IMR-90 (cell line): ENCODE measurements at regions not wholly inside any gene's neighbourhood (a gene's known extent, or its start where the extent isn't known, plus 50 kb on each side); places are given as distances from the start of the nearest gene placed in this dataset.

Experiments used
- ATAC-seq: fragments of 200-7000 bp; cut with Tn5 transposase; 2 replicates; pipeline ENCODE4 v1.9.1; 2020; ENCODE audit warnings: low read depth, mild to moderate bottlenecking, moderate library complexity
- BruUV-seq: library from RNA; stranded (reverse); fragments of 400-500 nt; replicated peaks from 2 replicates; lab custom pipeline; 2021; lab: Mats Ljungman, UMichigan
- CTCF ChIA-PET: fragments of 300-600 bp; formaldehyde crosslinking; extraction: SDS; loops from one replicate; lab custom pipeline; 2021; ENCODE audit warnings: antibody characterized with exemption; lab: Yijun Ruan, JAX
- POLR2A ChIA-PET: fragments of 300-600 bp; sonication (Branson Sonifier 250); formaldehyde crosslinking; loops from one replicate; lab custom pipeline; 2022; ENCODE audit warnings: antibody characterized with exemption; ENCODE audit not compliant: unreplicated experiment; lab: Charles Lee
- DNase-seq: peaks from one replicate; pipeline ENCODE4 v3.0.0; 2013
- H2AFZ ChIP-seq: replicated peaks from 2 replicates; pipeline ENCODE3; 2013; ENCODE audit warnings: low read length, mild to moderate bottlenecking; ENCODE audit not compliant: poor library complexity
- H2AK5ac ChIP-seq: 2 replicates; pipeline ENCODE4 v1.6.1; 2013; ENCODE audit warnings: low read depth, low read length, inconsistent platforms
- H2AK9ac ChIP-seq: replicated peaks from 2 replicates; pipeline ENCODE3; 2013; ENCODE audit warnings: mild to moderate bottlenecking, low read depth, low read length, moderate library complexity; ENCODE audit not compliant: poor library complexity
- H2BK120ac ChIP-seq: 2 replicates; pipeline ENCODE4 v1.6.1; 2013; ENCODE audit warnings: low read depth, low read length, inconsistent platforms
- H2BK15ac ChIP-seq: 3 replicates; pipeline ENCODE4 v1.6.1; 2013; ENCODE audit warnings: low read depth, low read length, inconsistent platforms
- H2BK20ac ChIP-seq: 2 replicates; pipeline ENCODE4 v1.6.1; 2013; ENCODE audit warnings: low read depth, mild to moderate bottlenecking, inconsistent platforms, low read length, moderate library complexity
- H2BK5ac ChIP-seq: 2 replicates; pipeline ENCODE4 v1.6.1; 2013; ENCODE audit warnings: mild to moderate bottlenecking, low read depth, low read length, inconsistent platforms; ENCODE audit not compliant: poor library complexity, severe bottlenecking
- H3K14ac ChIP-seq: replicated peaks from 2 replicates; pipeline ENCODE4 v1.6.1; 2013; ENCODE audit warnings: low read depth, low read length, inconsistent platforms
- H3K18ac ChIP-seq: 2 replicates; pipeline ENCODE4 v1.6.1; 2013; ENCODE audit warnings: low read depth, low read length, control low read depth
- H3K23ac ChIP-seq: 2 replicates; pipeline ENCODE4 v1.6.1; 2013; ENCODE audit warnings: low read depth, low read length, inconsistent platforms
- H3K27ac ChIP-seq: 2 replicates; pipeline ENCODE4 v1.5.1; 2013; ENCODE audit warnings: mild to moderate bottlenecking, control low read depth, low read length; ENCODE audit not compliant: insufficient read depth
- H3K27me3 ChIP-seq: 2 replicates; pipeline ENCODE4 v1.6.1; 2013; ENCODE audit warnings: low read length; ENCODE audit not compliant: control insufficient read depth, insufficient read depth
- H3K36me3 ChIP-seq: 2 replicates; pipeline ENCODE4 v1.6.1; 2013; ENCODE audit warnings: low read length, mixed read lengths; ENCODE audit not compliant: control insufficient read depth, insufficient read depth
- H3K4ac ChIP-seq: 2 replicates; pipeline ENCODE4 v1.6.1; 2013; ENCODE audit warnings: low read depth, low read length, inconsistent platforms
- H3K4me1 ChIP-seq: 2 replicates; pipeline ENCODE4 v1.6.1; 2013; ENCODE audit warnings: low read length, mixed read lengths; ENCODE audit not compliant: control insufficient read depth, insufficient read depth
- H3K4me2 ChIP-seq: 2 replicates; pipeline ENCODE4 v1.6.1; 2013; ENCODE audit warnings: low read depth, mild to moderate bottlenecking, control low read depth, low read length, moderate library complexity
- H3K4me3 ChIP-seq: 2 replicates; pipeline ENCODE4 v1.5.1; 2013; ENCODE audit warnings: low read depth, mild to moderate bottlenecking, control low read depth, low read length, moderate library complexity; ENCODE audit not compliant: insufficient read depth
- H3K56ac ChIP-seq: 2 replicates; pipeline ENCODE4 v1.6.1; 2013; ENCODE audit warnings: low read length, inconsistent platforms; ENCODE audit not compliant: insufficient read depth; ENCODE audit errors: extremely low read depth
- H3K79me1 ChIP-seq, 2 experiments: 2 replicates each; pipeline ENCODE4 v1.6.1; 2013; ENCODE audit warnings: low read length in 2 of 2, inconsistent platforms in 1 of 2, low read depth in 1 of 2
- H3K9ac ChIP-seq: 2 replicates; pipeline ENCODE4 v1.6.1; 2013; ENCODE audit warnings: low read depth, low read length, control low read depth
- H3K9me1 ChIP-seq: 2 replicates; pipeline ENCODE4 v1.6.1; 2013; ENCODE audit warnings: low read length, inconsistent platforms; ENCODE audit not compliant: insufficient read depth
- H3K9me3 ChIP-seq: 2 replicates; pipeline ENCODE4 v1.6.1; 2013; ENCODE audit warnings: low read length; ENCODE audit not compliant: control insufficient read depth, insufficient read depth
- H4K20me1 ChIP-seq: 2 replicates; pipeline ENCODE4 v1.6.1; 2013; ENCODE audit warnings: low read length, inconsistent platforms; ENCODE audit not compliant: insufficient read depth
- H4K5ac ChIP-seq: 2 replicates; pipeline ENCODE4 v1.6.1; 2013; ENCODE audit warnings: mild to moderate bottlenecking, low read depth, low read length, control low read depth
- H4K8ac ChIP-seq, 2 experiments: 2 replicates each; pipeline ENCODE4 v1.6.1; 2013; ENCODE audit warnings: low read depth in 2 of 2, low read length in 2 of 2, control low read depth in 1 of 2, inconsistent platforms in 1 of 2
- H4K91ac ChIP-seq: 2 replicates; pipeline ENCODE4 v1.6.1; 2013; ENCODE audit warnings: low read depth, low read length, inconsistent platforms; ENCODE audit not compliant: insufficient read depth
- BHLHE40 ChIP-seq: fragments of 150-350 bp; IDR thresholded peaks from 2 replicates; pipeline ENCODE4 v1.6.1; 2016; ENCODE audit warnings: mild to moderate bottlenecking, low read depth, low read length
- CEBPB ChIP-seq: IDR thresholded peaks from 2 replicates; pipeline ENCODE4 v1.6.1; 2012; ENCODE audit warnings: low read depth, low read length, improper control_type of control experiment
- CHD1 ChIP-seq: IDR thresholded peaks from 2 replicates; pipeline ENCODE4 v1.6.1; 2012; ENCODE audit warnings: low read depth, low read length, improper control_type of control experiment
- CTCF ChIP-seq: conservative IDR thresholded peaks from 2 replicates; pipeline ENCODE4 v1.5.1; 2012; ENCODE audit warnings: mild to moderate bottlenecking, low read depth, low read length, improper control_type of control experiment
- ELK1 ChIP-seq: fragments of 150-350 bp; IDR thresholded peaks from 2 replicates; pipeline ENCODE4 v1.6.1; 2016; ENCODE audit warnings: low read depth, mild to moderate bottlenecking, low read length, moderate library complexity, borderline replicate concordance
- FOS ChIP-seq: fragments of 150-350 bp; IDR thresholded peaks from 2 replicates; pipeline ENCODE4 v1.6.1; 2016; ENCODE audit warnings: low read depth, low read length
- MAFK ChIP-seq: IDR thresholded peaks from 2 replicates; pipeline ENCODE4 v1.6.1; 2012; ENCODE audit warnings: low read depth, low read length, improper control_type of control experiment
- MAZ ChIP-seq: IDR thresholded peaks from 2 replicates; pipeline ENCODE4 v1.6.1; 2012; ENCODE audit warnings: low read depth, mild to moderate bottlenecking, low read length, improper control_type of control experiment, moderate library complexity, borderline replicate concordance
- MXI1 ChIP-seq: IDR thresholded peaks from 2 replicates; pipeline ENCODE4 v1.6.1; 2012; ENCODE audit warnings: low read depth, mild to moderate bottlenecking, low read length, moderate library complexity, borderline replicate concordance
- NFE2L2 ChIP-seq: fragments of 150-350 bp; IDR thresholded peaks from 2 replicates; pipeline ENCODE4 v1.6.1; 2016; ENCODE audit warnings: low read depth, mild to moderate bottlenecking, low read length
- POLR2A ChIP-seq: IDR thresholded peaks from 2 replicates; pipeline ENCODE4 v1.6.1; 2012; ENCODE audit warnings: mild to moderate bottlenecking, low read depth, low read length
- RAD21 ChIP-seq: IDR thresholded peaks from 2 replicates; pipeline ENCODE4 v1.6.1; 2012; ENCODE audit warnings: low read length, improper control_type of control experiment
- RCOR1 ChIP-seq: IDR thresholded peaks from 2 replicates; pipeline ENCODE4 v1.6.1; 2012; ENCODE audit warnings: mild to moderate bottlenecking, low read length, improper control_type of control experiment; ENCODE audit not compliant: insufficient replicate concordance
- RFX5 ChIP-seq: IDR thresholded peaks from 2 replicates; pipeline ENCODE4 v1.8.0; 2012; ENCODE audit warnings: low read depth, mild to moderate bottlenecking, low read length, moderate library complexity
- SMC3 ChIP-seq: fragments of 150-350 bp; IDR thresholded peaks from 2 replicates; pipeline ENCODE4 v1.6.1; 2016; ENCODE audit warnings: low read depth, mild to moderate bottlenecking, antibody characterized with exemption, low read length, moderate library complexity
- USF2 ChIP-seq: fragments of 150-350 bp; IDR thresholded peaks from 2 replicates; pipeline ENCODE4 v1.6.1; 2017; ENCODE audit warnings: mild to moderate bottlenecking, antibody characterized with exemption, low read length, low read depth
- WGBS, 2 experiments: methylation state at CpG; one replicate each; pipeline versions ENCODE4 v1.1.5 to v1.1.7; 2013; ENCODE audit warnings: missing lambda C conversion rate in 2 of 2; ENCODE audit not compliant: insufficient read length in 1 of 2; ENCODE audit errors: extremely low coverage in 2 of 2; 5-methylcytosine and 5-hydroxymethylcytosine counted together
- dilution Hi-C: fragments of 300-500 bp; cut with HindIII; formaldehyde crosslinking; loops from one replicate; pipeline ENCODE4 v1.14.3; 2018; ENCODE audit warnings: low sequenced_read_pairs; ENCODE audit not compliant: unreplicated experiment
- in situ Hi-C: fragments of 300-500 bp; cut with MboI; formaldehyde crosslinking; loops from 3 replicates; pipeline ENCODE4 v1.14.3; 2019; ENCODE audit warnings: low sequenced_read_pairs, inconsistent platforms, mixed read lengths
- intact Hi-C: fragments of 100-400 bp; cut with micrococcal nuclease; formaldehyde crosslinking; loops from 2 replicates; pipeline ENCODE4 v1.10.0; 2022

GRCh38 chr4:77398256-77398655 lies 207.4 kb upstream of the CXCL13 start:
- H2BK20ac ChIP-seq, result no peak overlapping the region
- H3K9me3 ChIP-seq, result no peaks in the 10 kb centered on the region
- no peak overlapping the region for H2BK5ac ChIP-seq
- no peaks in the 10 kb centered on the region for H3K79me1 ChIP-seq
- no TSS peak for BruUV-seq
- no peak overlapping the region for H3K9ac ChIP-seq
- H4K91ac ChIP-seq, result no peak overlapping the region
- H3K18ac ChIP-seq, result no peak overlapping the region
- H2AK9ac ChIP-seq, result no peak overlapping the region
- H3K36me3 ChIP-seq, result no peaks in the 10 kb centered on the region
- no peak overlapping the region for H3K4me3 ChIP-seq
- TF ChIP-seq USF2 (no peak), MAFK (no peak), CEBPB (no peak), CTCF (no peak), RFX5 (no peak), RAD21 (no peak), POLR2A (no peak), FOS (no peak), CHD1 (no peak), NFE2L2 (no peak), BHLHE40 (no peak), MAZ (no peak), SMC3 (no peak), ELK1 (no peak), MXI1 (no peak), RCOR1 (no peak)
- no peaks in the 10 kb centered on the region for H3K9me1 ChIP-seq
- H4K8ac ChIP-seq, result no peak overlapping the region
- intact Hi-C loops (no loop called here), dilution Hi-C loops (no loop called here), in situ Hi-C loops (loop anchor here (25.0 kb wide), 1 partner anchor 464 kb away; the partner anchor contains the start of gene MRPL1)
- no peak overlapping the region for H3K23ac ChIP-seq
- no peak overlapping the region for H2AK5ac ChIP-seq
- ATAC-seq (no peak), DNase-seq (no peak)
- POLR2A ChIA-PET, result no interaction called here
- no peak overlapping the region for H3K27ac ChIP-seq
- H3K4me1 ChIP-seq, result no peaks in the 10 kb centered on the region
- H3K4me2 ChIP-seq, result no peak overlapping the region
- CTCF ChIA-PET, result no interaction called here
- no CpG with 5 or more reads among the region's 1 CpG for WGBS, 2 experiments
- no peak overlapping the region for H2AFZ ChIP-seq
- H4K5ac ChIP-seq, result no peak overlapping the region
- no peak overlapping the region for H3K4ac ChIP-seq
- no peak overlapping the region for H3K56ac ChIP-seq
- no peak overlapping the region for H2BK120ac ChIP-seq
- no peaks in the 10 kb centered on the region; the same call in 1 of the 2 replicates for H3K27me3 ChIP-seq
- no peaks in the 10 kb centered on the region for H4K20me1 ChIP-seq
- H3K14ac ChIP-seq, result no peak overlapping the region
- no peak overlapping the region for H2BK15ac ChIP-seq
